GM19238 (cell line): ENCODE measurements at regions not wholly inside any gene's neighbourhood (a gene's known extent, or its start where the extent isn't known, plus 50 kb on each side); places are given as distances from the start of the nearest gene placed in this dataset.

Experiments
- DNase-seq: peaks from one replicate; pipeline ENCODE4 v3.0.0; 2011; ENCODE audit warnings: low spot score; ENCODE audit not compliant: insufficient read length

- no peak for DNase-seq
Measured at GRCh38 chrX:42725196-42725595, 52.8 kb downstream of the PPP1R2C start.

DNA sequence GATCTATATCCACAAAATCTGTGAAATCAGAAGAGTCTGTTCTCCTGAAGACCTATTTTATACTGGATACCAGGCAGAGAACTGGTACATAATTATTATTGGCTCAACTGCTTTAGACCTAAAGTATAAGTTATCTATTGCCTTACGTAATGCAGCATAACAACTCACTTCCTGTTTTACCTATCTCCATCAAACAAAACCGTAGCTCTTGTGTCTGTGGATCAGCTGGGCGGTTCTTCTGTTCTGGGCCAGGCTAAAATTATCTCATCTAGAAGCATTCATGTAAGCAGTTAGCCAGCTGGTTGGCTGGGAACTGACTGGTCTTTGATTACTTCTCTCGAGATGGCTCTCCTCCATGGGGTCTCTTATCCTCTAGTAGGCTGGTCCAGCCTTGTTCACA, 57.8 kb downstream of the PPP1R2C start:
- DNase-seq: no peak

- no peak for DNase-seq
Measured at GRCh38 chrX:42715701-42716262, 62.2 kb downstream of the PPP1R2C start.

DNA sequence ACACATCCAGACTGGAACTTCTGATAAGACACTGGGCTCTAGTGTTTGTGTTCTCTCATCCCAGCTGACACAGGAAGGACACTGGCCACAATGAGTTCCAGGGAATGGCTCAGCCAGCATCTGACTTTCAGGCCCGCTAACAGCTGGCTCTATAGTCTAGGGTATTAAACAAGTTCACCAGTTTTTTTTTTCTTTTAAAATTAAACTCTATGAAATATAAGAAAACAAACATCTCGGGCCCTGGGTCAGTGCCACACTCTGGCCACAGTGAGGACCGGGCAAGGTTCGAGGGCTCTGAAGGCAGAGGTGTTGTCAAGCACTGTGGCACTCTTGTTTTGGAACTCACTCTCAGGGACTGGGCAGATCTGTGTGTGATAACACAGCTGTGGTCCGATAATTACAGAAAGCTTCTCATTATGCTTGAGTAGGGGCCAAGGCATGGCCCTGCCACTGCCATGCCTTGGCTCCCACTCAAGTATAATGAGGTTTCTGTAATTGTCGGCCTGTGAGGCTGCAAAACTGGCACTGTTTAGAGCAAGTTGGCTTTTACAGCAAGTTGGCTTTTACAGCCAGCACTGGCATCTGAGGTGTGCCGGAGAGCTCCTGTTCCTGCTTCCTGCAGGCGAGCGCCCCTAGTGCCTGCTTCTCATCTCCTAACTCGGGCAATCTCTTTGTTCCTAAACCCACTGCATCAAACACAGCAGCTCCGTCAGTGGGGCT, 62.8 kb downstream of the PPP1R2C start:
- peak; percentile 7 for DNase-seq

- no peak for DNase-seq
Measured at GRCh38 chrX:42710452-42710851, 67.5 kb downstream of the PPP1R2C start.

DNA sequence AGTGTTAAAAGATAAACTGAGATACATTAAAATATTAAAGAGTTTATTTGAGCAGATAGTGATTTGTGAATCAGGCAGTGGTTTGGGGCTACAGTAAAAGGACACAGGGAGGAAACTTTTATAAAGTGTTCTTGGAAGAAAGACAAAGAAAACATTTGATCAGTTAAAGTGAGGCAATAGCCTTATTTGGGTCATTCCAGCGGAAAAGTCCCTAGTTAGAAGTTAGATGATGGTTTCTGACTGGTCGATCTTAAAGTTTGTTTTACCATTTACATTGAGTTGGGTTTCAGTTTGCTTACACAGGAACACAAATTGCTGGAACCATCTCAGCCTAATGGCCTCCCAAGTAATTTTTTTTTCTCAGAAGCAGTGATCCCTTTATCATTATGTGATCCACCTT, 69.7 kb downstream of the PPP1R2C start:
- no peak for DNase-seq

- DNase-seq: no peak
Measured at GRCh38 chrX:42707742-42708141, 70.2 kb downstream of the PPP1R2C start.

DNA sequence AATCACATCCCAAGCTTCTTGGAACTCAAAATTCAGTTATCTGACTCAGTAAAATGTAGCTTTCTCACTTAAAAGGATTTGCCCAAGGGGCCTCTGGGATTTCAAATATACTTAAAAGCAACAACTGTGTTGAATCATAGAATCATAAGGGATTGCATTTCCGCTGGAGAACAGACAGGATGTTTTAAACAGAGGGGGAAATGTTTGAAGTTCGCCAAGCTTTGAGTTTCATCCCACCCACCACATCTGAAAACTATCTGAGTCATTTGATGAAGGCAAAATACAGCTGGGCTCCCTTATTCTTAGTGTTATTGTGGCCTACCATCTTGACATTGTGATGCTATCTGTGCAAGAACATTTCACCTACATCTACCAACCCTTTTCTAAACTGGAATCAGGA, 73.5 kb downstream of the PPP1R2C start:
- no peak for DNase-seq

DNA sequence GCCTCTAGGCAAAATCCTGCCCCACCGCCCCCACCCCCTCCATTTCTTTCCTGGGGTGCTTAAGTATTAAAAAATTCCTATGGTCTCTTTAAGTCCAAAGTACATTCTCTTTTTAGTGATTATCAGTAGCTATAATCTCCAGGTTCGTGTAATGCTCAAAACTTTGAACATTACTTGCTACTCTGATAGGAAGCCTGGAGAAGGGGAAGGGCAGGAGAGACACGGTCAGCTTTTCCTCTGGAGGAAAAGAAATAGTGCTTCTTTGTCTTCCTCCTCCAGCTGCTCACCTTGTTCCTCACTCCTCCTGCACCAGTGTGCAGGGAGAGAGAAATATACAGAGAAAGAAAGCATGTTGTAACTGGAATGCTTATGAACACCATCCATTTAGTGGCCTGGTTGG, 80.4 kb downstream of the PPP1R2C start:
- DNase-seq: no peak

DNA sequence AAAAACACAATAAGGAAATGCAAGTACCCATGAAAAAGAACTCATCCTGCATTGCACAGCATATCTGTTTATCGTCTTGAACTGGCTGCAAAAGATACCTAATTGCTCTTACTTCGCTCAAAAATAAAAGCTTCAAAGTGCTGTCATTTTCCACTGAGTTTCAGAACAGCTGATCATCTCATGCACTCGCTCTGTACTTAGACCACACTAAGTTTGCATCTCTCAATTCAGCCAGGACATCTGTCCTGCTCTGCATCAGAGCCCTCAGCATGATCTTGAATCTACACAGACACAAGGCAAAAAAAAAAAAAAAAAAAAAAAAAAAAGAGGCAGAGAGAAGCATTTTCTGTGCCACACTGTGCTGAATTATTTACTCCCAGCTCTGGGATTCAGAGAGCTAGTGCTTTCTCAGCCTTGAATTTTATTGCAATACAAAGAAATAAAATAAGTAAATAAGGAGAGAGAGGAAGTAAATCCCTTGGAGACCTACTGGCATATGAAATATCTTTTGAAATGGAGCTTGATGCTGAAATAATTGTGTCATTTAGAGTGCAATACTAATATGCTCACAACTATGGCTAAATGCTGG, 81.3 kb downstream of the PPP1R2C start:
- no peak for DNase-seq

DNA sequence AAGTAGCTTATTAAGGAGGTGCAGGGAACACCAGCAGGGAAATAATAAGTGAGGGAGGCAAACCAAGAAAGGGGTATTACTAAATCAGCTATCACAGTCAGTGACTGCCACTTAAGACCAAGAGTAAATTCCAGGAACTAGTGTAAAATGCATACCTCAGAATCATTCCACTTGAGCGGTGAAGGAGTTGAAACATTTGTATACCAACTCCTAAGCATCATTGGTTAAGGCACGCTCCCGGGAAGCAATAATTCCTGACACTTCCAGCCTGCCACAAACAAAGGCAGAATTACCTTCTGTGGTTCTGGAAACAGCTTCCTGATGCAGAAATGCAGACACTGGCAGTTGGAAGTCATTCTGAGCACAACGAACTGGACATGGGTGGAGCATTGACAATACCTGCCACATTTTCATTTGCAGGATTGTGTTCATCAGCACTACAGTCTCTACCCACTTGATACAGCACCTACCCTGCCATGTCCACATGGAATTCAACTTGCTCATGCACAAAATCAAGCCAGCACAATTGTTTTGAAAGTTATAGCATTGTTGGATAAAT, 82.1 kb downstream of the PPP1R2C start:
- no peak for DNase-seq

DNA sequence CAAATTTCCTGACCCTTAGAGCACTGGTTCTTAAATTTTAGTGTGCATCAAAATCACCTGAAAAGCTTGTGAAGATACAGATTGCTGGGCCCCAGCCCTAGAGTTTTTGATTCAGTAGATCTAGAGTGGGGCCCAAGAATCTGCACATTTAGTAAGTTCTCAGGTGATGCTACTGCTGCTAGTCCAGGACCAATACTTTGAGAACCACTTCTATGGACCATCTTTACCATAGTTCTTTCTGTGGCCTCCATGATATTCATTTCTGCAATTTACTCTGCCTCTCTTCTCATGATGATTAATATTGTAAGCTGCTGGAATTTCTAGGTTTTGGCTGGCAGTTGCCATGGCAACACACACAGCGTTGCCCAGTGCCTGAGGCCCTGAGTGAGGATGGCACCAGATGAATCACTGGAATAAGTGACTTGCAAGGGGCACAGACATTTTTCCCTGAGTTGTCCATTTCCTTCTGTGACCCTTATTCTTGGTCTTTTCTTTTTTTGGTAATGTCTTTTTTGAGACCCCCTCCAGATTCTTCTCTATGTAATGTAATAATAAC, 83.6 kb downstream of the PPP1R2C start:
- DNase-seq: no peak

- no peak for DNase-seq
Measured at GRCh38 chrX:42691196-42691595, 86.8 kb downstream of the PPP1R2C start.

DNA sequence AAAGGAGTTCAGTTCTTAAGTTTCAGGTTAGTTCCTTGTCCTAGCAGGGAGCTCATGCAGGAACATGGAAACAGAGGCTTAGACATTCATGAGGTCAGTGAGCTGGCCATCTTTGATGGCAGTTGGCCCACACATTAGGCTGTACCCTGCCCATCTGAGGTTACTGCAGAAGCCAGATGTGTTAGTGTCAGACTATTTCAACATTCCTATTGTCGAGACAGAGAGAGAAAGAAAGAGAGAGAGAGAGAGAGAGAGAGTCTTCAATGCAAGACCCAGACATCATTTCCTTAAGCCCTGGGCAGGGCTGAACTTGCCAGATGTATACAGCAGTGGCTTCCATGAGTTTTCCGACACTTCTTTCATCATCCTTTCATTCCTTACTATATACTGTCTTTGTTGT, 91.3 kb downstream of the PPP1R2C start:
- DNase-seq: no peak

DNA sequence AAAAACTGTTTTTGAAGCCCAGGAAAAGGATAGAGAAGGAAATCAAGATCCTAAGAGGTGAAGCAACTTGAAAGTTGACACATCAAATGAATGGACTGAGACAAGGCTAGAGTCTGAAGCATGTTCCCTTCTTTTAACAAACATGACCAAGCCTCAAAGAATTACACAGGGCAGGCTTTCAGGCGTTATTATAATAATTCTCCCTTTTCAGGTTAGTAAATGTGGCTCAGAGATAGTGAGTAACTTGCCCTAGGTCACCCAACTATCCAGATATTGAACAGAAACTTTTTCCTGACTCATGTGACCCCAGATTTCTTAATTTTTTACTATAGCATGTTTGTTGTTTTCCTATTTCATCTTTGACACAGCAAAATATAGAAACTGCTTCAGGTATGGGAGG, 91.7 kb downstream of the PPP1R2C start:
- DNase-seq: no peak

DNA sequence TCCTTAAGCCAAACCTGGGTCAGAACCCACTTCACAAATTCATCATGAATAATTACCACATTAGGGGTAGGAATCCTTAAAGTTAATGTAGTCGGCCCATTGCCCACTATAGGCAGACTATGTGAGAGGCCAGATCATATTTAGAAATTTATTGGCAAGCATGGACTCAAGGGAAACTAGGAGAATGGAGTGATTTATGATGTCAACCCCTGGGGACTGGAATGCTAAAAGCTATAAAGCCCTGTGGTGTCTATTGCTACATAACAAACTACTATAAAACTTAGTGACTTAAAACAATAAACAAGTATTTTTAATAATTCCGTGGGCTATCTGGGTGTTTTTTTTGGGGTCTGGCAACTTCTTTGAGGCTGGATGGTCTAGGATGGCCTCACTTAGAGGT, 93.9 kb downstream of the PPP1R2C start:
- no peak for DNase-seq

GRCh38 chrX:42680666-42681065, 97.3 kb downstream of the PPP1R2C start:
- DNase-seq: no peak

DNA sequence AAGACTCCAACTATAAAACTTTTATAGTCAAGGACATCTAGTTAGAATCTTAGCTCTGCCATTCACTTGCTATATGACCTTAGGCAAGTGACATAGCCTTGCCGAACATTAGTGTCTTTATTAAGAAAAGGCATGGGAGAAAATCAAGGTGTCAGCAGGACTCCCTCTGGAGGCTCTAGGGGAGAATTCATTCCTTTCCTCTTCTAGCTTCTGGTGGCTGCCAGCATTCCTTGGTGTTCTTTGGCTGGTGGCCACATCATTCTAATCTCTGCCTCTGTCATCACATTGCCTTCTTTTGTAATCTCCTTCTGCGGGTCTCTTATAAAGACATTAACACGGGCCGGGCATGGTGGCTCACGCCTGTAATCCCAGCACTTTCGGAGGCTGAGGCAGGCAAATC, 99.8 kb downstream of the PPP1R2C start:
- no peak for DNase-seq

- DNase-seq: no peak
Measured at GRCh38 chrX:42673301-42673810, 104.6 kb downstream of the PPP1R2C start.

- no peak for DNase-seq
Measured at GRCh38 chrX:42664680-42665079, 113.3 kb downstream of the PPP1R2C start.

GRCh38 chrX:42628471-42628870, 149.5 kb downstream of the PPP1R2C start:
- DNase-seq: no peak

GRCh38 chrX:42627891-42628290, 150.1 kb downstream of the PPP1R2C start:
- DNase-seq: no peak
